AG20443 (cell line): ENCODE measurements at regions not wholly inside any gene's neighbourhood (a gene's known extent, or its start where the extent isn't known, plus 50 kb on each side); places are given as distances from the start of the nearest gene placed in this dataset.
"Not testable (repeated sequence)": the region's sequence is repeated elsewhere in the genome, so short reads cannot be mapped to it uniquely, and the experiment has no call there.

Experiments
- DNase-seq: peaks from one replicate; pipeline ENCODE4 v3.0.0; 2012; ENCODE audit warnings: low spot score, mixed read lengths

GRCh38 chr16:51853586-51853985 is 693.4 kb downstream of the TOX3 start:
- DNase-seq: no peak

DNA sequence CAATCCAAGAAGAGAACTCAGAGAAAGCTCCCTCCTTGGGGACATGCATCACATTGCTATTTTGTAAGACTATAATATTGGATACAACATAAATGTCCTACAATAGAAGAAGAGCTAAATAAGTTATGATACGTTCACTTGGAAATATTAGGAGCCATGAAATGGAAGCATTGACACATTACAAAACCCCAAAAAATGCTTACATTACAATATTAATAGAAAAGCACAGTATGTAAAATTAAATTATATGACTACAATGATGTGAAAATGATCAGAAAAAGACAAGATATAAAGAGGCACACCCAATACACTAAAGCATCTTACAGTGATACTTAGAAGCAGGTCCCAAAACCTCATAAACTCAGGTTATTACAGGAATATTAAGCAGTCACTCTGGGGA is 694.1 kb downstream of the TOX3 start:
- DNase-seq: no peak

- no peak for DNase-seq
These were observed 695.8 kb downstream of the TOX3 start for GRCh38 chr16:51851111-51851510.

DNA sequence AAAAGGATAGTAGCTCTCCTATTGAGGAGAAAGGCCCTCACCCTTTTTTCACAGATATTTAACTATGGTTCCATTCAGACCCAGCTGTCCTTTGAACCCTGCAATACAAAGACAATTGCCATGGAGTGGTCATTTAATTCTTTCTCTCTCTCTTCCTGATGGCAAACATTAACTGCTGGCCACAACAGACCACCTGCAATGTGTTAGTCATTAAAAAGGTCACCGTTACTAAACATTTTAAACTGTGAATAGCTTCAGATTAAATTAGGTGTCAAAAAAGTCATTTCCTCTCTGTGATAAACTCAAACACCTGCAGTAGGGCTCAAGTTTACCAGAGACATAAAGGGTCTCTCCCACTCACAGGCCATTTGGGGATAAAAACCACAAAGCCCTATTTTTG is 697.2 kb downstream of the TOX3 start:
- DNase-seq: no peak

- no peak for DNase-seq
These were observed 694.7 kb upstream of the SALL1 start for GRCh38 chr16:51845586-51846305.

GRCh38 chr16:51839727-51840462 is 688.8 kb upstream of the SALL1 start:
- DNase-seq: no peak

DNA sequence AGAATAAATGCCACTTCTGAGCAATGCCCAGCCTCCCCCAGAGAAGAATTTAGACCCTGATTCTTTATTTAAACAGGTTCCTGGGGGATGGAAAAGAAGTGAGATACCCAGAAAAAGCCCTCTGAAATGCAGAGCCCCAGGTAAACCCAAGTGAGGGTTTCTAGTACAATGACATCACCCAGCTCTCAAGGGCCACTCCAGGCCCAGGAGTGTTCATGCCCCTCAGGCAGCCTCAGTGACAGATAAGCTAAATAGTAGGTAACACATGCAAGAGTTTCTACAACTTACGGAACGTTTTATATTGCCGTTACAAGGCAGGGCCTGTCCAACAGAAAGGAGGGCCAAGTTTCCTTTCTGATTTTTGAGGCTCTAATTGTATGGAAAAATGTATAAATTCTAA is 683.7 kb upstream of the SALL1 start:
- no peak for DNase-seq

DNA sequence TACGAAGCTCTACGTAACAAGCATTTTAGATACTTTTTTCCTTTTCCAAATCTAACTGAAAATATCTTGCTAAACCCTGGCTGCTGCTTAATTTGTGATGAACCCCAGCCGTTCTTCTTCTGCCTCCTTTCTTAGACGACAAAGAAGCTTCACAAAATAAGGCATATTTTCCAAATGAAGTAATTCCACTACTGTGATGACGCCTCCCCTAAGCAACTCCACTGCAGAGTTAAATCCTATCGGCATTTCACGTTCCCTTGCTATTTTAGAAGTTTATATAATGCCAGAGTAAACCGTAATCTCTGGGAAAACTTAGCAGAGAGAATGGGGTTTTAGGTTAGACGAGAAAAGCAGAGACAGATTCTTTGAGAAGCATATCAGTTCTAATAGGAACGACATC is 683.1 kb upstream of the SALL1 start:
- peak; percentile 43 for DNase-seq

GRCh38 chr16:51831595-51832367 is 680.7 kb upstream of the SALL1 start:
- DNase-seq: no peak

DNA sequence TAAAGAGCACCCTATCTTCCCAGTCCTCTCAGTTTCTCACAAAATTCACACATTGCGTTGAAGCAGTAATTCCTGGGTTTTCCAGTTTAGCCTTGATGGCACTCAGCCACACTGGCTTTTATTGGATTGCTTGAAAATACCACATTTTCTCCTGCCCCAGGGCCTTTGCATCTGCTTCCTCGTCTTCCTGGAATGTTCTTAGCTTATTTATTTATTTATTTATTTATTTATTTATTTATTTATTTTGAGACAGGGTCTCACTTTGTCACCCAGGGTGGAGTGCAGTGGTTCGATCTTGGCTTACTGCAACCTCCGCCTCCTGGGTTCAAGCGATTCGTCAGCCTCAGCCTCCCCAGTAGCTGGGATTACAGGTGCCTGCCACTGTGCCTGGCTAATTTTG is 680.0 kb upstream of the SALL1 start:
- DNase-seq: not testable (repeated sequence)

DNA sequence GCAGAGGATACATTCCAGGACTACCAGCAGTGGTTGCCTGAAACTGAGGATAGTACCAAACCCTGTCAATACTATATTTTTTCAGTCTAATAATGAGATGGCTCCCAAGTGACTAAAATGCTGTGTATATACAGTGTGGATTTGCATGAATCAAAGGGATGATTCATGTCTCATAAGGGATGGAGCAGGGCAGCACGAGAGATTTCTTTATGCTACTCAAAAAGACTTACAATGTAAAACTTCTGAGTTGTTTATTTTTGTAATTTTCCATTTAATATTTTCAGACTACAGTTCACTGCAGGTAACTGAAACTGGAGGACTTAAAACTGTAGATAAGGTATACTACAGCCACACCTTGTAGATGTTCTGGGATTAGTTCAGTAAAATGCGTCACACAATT is 674.7 kb upstream of the SALL1 start:
- DNase-seq: no peak

- no peak for DNase-seq
These were observed 671.4 kb upstream of the SALL1 start for GRCh38 chr16:51822471-51822870.

DNA sequence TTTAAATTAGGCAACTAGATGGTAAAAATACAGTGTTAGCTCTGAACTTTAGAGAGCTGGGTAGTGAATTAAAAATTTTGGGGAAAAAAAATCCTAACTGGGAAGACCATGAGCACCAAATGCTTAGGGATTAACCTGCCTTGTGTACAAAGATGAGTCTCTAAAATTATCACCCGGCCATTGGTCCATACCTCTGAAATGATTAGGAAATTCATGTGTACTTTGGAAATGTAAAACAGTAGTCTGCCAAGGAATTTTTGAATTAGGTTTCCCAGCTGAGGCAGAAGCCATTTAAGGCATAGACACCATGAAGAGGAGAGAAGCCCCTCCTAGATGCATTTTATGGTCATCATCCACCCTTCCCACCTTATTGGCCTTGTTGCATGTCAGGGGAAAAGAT is 670.5 kb upstream of the SALL1 start:
- DNase-seq: no peak

DNA sequence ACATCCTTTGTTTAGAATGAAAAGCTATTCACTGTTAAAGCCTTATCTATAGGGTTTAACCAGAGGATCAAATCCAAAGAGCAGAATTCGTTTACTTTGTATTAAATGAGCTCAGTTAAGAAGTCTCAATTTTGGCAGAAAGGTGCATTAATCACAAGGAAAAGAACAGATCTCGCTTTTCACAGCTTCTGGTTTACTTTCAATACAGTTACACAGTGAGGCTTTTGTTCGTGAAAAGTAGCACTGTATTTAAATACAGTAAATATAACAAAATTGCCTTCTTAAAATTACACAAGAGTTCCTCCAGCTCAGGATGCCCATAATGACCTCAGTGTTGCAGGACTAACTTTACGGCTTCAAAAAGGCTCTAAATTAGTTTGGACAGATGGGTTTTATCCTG is 669.1 kb upstream of the SALL1 start:
- no peak for DNase-seq

DNA sequence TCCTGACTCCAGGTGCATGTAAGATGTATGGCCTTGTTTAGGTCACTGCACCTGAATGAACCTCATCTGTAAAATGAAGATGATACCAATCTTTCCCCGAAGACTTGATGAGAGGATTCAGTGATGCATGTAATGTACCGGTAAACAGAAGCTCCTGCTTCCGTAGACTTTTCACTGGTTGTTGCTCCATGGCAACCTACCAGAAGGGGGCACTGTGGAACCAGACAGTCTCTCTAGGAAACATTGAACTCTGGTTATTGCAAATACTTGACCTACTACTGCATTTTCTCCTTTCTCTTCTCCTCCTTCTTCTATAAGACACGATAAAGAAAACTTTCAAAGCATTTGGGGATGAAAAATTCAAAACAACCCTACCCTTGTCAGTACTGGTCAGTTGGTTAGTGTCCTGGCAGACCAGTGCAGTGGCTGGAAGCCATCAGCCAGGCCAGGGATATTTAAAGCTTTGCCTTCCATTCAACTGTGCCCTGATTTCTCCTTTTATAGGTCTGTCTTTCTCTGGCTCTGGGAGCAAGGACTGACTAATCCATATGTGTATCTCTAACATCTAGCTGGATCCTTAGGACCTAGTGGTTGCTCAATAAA is 667.4 kb upstream of the SALL1 start:
- peak; percentile 52 for DNase-seq

DNA sequence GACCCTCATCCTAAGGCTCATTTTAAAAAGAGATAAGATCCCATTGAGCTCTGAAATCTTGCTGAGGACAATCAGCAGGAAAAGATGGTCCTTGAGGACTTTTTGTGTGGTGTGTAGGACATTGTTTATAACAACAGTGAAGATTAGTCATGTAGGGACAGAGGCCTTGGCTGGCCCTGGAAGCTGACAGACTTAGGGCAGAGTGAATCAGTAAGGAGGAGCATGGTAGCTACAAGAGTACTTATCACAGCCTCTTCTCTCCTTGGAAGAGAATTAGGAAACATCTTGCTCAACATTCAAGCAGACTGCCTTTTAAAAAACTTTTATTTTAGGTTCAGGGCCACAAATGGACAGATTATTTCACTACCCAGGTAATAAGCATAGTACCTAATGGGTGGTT is 665.9 kb upstream of the SALL1 start:
- DNase-seq: peak; percentile 29

GRCh38 chr16:51815523-51815922 is 664.5 kb upstream of the SALL1 start:
- no peak for DNase-seq

DNA sequence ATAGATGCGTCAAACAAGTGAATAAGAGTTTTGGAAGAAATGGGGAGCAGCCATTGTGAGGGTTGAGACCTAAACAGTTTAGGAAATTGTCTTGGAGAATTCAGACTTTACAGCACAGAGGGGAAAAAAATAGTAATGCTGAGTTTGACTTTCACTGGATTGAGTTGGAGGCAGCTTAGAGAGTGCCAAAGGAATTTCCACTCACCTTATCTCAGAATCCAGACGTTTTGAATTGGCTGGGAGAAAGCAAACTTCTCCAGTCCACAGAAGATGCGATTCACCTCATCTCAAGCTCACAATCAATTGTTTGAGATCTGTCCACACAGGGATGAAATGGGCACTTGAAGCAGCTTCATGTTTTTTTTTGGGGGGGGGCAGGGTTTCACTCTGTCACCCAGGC is 663.5 kb upstream of the SALL1 start:
- no peak for DNase-seq

GRCh38 chr16:51813609-51814008 is 662.5 kb upstream of the SALL1 start:
- no peak for DNase-seq

GRCh38 chr16:51812945-51813344 is 661.9 kb upstream of the SALL1 start:
- no peak for DNase-seq

GRCh38 chr16:51807551-51807950 is 656.5 kb upstream of the SALL1 start:
- DNase-seq: no peak

DNA sequence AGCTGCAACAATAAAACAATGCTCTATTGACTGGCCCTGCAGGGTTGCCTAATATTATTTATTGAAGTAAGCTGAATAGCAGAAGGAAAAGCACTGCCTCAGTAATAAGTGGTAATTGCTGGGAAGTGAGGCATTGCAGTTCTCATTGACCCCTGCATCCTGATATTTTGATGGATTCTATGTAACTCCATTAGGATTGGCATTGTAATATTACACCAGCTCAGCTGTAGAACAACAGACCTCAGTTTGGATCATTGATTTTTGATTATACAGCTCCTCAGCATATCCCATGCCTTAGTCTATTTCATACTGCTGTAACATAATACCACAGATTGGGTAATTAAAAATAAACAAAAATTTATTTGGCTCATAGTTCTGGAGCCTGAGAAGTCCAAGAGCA is 650.6 kb upstream of the SALL1 start:
- no peak for DNase-seq
